ENCODE measurements at regions not wholly inside any gene's neighbourhood (a gene's known extent, or its start where the extent isn't known, plus 50 kb on each side); places are given as distances from the start of the nearest gene placed in this dataset.
"Not testable (repeated sequence)": the region's sequence is repeated elsewhere in the genome, so short reads cannot be mapped to it uniquely, and the experiment has no call there.

- DNase-seq = no peak
These were observed 90.5 kb upstream of the ABCC4 start for GRCh38 chr13:95391785-95392184.

- no peak for DNase-seq
These were observed 91.3 kb upstream of the ABCC4 start for GRCh38 chr13:95392597-95392996.

- DNase-seq = no peak
These were observed 102.3 kb upstream of the ABCC4 start for GRCh38 chr13:95403349-95404140.

DNA sequence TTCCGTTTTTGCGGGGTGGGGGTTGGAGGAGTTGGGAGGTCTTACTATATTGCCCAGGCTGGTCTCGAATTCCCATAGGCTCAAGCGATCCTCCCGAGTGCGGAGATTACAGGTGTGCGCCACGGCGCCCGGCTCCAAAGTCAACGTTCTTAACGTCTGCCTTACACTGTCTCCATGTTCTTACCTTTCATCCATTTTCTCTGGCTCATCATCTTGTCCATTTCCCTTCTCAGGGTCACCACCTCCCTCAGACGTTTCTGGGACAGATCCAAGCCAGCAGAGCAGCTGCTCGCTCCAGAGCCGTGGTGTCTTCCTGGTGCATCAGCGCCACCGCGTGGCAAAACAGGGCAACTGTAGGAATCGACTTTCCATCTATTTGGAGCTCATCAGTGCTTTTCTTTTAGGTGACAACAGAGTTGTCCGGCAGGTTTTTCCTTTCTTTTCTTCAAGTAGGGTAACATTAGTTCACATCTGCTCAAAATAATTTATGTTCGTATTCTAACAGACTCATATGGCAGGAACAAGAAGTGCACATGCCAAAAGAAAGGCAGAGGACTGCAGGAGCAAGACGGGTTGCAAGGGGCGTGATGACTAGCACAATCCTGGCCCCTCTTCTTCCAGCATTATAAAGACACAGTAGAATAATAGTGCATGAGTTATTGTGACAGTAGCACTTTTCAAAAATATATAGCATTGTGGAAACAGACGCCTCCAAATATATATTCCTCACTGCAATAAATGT is 103.1 kb upstream of the ABCC4 start:
- peak; percentile 48 for DNase-seq

- DNase-seq = no peak
These were observed 104.9 kb upstream of the ABCC4 start for GRCh38 chr13:95406176-95406575.

GRCh38 chr13:95411428-95412040 is 110.3 kb upstream of the ABCC4 start:
- no peak for DNase-seq

DNA sequence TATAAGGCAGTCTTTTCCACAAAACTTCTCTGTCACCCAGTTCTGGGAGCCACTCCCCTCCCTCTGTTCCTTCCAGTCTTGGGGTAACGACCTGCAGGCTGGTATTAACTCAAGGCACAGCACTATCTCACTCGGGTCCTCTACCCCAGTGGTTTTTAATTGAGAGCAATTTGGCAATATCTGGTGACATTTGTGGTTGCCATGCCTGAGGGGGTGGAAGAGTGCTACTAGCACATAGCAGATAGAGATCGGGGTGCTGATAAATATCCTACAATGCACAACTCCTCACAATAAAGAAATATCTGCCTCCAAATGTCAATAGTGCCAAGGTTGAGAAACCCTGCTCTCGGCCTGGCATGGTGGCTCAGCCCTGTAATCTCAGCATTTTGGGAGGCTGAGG is 117.7 kb upstream of the ABCC4 start:
- DNase-seq = no peak

DNA sequence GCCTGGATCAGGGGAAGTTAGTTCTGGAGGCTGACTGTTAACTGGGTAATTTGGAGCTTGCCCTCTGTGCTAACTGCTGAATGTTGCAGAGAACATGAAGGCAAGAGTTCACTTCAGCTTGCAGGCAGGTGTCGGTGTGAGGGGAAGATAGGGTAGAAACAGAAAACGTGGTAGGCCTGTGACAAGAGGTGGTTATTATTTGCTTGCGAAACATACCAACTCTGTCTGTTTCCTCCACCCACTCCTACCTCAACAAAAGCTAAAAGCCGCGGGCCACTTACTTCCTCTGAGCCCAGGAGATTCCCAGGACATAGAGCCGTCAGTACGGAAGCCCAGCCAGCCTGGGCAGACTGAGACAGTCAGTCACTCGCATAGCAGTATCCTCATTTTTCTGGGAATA is 119.2 kb upstream of the ABCC4 start:
- no peak for DNase-seq

DNA sequence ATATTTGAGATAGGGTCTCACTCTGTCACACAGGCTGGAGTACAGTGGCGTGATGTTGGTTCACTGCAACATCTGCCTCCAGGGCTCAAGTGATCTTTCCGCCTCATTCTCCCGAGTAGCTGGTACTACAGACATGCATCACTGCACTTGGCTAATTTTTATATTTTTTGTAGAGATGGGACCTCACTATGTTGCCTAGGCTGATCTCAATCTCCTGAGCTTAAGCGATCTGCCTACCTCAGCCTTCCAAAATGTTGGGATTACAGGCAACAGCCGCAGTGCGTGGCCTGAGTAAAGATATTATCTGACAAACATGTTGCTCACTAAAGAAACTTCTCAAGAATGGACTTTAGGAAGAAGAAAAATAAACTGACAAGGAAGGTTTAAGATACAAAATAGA is 125.4 kb upstream of the ABCC4 start:
- no peak for DNase-seq

- DNase-seq = not testable (repeated sequence)
These were observed 122.0 kb upstream of the CLDN10 start for GRCh38 chr13:95430525-95430924.

- no peak for DNase-seq
These were observed 120.4 kb upstream of the CLDN10 start for GRCh38 chr13:95432141-95432540.

DNA sequence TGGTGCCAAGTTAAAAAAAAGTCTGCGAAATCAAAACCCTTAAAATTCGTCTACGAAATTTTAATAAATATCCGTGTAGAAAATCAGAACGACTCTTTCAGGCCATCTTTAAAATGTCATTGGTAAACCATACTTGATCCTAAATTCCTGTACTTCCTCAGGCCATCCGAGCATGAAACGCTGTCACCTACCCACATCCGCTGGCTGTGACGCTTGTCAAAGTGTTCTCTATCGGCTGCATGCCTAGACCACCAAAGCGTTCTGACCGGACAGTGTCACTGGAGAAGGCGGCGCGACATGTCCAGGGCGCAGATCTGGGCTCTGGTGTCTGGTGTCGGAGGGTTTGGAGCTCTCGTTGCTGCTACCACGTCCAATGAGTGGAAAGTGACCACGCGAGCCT is 119.0 kb upstream of the CLDN10 start:
- no peak for DNase-seq

DNA sequence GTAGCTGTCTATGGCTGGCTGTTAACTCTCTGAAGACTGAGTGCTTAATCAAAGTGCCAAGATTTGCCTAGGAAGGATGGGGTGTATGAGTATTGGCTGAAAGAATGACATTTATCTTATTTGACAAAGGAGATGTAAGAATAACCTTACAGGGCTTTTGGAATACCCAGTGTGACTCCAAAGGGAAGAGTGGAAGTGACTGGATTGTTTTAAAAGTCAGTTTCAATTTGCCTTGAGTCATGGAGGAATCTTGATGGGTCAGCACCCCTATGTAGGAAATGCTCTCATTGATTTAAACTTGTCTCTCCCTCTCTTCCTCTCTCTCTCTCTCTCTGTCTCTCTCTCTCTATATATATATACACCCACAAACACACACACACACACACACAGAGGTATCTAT is 118.4 kb upstream of the CLDN10 start:
- DNase-seq = no peak

DNA sequence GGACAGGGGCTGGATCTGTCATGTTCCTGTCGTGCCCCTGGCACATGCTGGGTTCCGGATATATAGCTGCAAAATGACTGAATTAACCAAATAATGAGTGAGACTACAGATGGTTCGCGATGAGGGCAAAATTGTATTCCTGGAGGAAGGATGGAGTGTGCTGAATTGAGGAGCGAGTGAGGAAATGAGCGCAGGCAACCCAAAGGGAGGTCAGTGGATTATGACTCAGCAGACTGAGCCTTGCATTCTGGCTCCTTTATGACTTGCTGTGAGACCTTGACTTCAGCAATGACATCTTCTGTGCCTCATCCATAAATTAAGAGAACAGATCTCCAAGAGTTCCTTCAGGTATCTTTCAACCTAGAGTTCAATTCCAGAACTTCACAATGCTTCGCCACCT is 115.0 kb upstream of the CLDN10 start:
- DNase-seq = no peak

GRCh38 chr13:95438297-95438696 is 114.2 kb upstream of the CLDN10 start:
- no peak for DNase-seq

DNA sequence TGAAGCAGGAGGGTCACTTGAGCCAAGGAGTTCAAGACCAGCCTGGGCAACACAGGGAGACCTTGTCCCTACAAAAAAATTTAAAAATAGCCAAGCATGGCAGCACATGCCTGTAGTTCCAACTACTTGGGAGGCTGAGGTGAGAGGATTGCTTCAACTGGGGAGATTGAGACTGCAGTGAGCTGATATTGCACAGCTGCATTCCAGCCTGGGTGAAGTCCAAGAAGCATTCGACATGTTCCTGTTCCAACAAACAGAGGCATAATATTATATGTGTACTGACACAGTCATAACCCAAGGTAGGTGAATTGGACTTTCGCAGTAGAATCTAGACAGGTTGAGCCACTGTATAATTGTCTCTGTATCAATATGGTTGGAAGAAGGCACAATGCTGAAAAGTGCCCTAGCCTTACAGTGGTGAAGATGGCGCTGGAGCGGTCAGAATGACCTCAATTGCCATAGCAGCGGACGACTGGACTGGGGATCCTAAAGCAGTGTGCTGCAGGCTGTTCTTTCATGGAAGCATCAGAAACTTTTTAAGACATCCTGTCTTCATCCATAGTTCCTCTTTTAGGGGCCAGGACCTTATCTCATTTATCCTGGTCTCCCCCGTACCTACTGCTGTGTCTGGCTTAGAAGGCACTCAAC is 112.0 kb upstream of the CLDN10 start:
- no peak for DNase-seq

GRCh38 chr13:95441326-95441725 is 111.2 kb upstream of the CLDN10 start:
- DNase-seq = no peak

- DNase-seq = no peak
These were observed 108.4 kb upstream of the CLDN10 start for GRCh38 chr13:95444006-95444730.

- DNase-seq = no peak
These were observed 107.4 kb upstream of the CLDN10 start for GRCh38 chr13:95445131-95445530.

- DNase-seq = no peak
These were observed 104.7 kb upstream of the CLDN10 start for GRCh38 chr13:95447814-95448213.

DNA sequence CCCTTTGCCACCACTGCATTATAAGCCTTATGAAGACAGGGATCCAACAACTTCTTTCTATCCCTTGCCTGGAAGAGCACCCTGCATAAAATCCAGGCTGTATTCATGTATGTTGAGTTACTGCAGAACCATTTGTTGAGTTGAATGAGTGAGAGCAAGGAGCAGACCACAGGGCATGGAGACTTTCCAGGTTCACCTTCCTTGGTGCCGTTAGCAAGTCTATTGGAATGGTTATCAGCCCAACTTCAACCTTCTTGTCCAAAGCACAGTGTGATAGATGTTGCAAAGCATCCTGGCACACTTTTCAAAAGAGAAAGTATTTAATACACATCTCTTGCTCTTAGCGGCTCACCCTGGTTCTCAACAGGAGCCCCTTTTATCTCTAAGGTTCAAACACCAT is 100.9 kb upstream of the CLDN10 start:
- no peak for DNase-seq

DNA sequence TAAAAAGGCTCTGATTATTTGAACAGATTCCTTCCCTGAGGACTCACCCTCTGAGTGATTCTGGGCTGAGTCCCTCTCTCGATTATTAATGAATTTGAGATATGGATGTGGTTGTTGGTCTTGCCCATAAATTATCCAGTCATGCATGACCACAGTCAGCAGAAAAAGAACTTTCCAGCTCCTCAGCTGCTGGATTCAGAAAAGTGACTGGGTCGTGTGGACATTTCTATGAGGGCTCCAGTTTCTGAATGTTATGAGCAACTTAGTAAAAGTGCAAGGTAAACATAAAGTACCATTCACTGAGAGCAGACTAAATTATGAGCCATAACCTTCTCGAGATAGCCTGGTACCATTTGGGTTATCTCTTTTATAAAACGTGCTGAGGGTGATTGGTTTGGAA is 100.1 kb upstream of the CLDN10 start:
- no peak for DNase-seq

GRCh38 chr13:95455782-95456181 is 96.7 kb upstream of the CLDN10 start:
- no peak for DNase-seq

All from bone marrow (tissue), 2 donors.